Endodermal cell (in vitro differentiated cells): ENCODE measurements at regions not wholly inside any gene's neighbourhood (a gene's known extent, or its start where the extent isn't known, plus 50 kb on each side); places are given as distances from the start of the nearest gene placed in this dataset.

Source experiments
- DNase-seq: peaks from one replicate; pipeline ENCODE4 v3.0.0-alpha.2; 2017
- H3K27ac ChIP-seq: 2 replicates; pipeline ENCODE4 v1.5.1; 2013; ENCODE audit warnings: mild to moderate bottlenecking, low read depth, low read length, moderate library complexity
- H3K27me3 ChIP-seq: 2 replicates; pipeline ENCODE4 v1.6.1; 2013; ENCODE audit warnings: mild to moderate bottlenecking, low read length, moderate library complexity; ENCODE audit not compliant: insufficient read depth, control insufficient read depth, poor library complexity, severe bottlenecking
- H3K36me3 ChIP-seq: 2 replicates; pipeline ENCODE4 v1.7.0; 2013; ENCODE audit warnings: mild to moderate bottlenecking, low read length, moderate library complexity; ENCODE audit not compliant: control insufficient read depth, insufficient read depth
- H3K4me1 ChIP-seq: one replicate; pipeline ENCODE4 v1.7.0; 2013; ENCODE audit warnings: low read length; ENCODE audit not compliant: control insufficient read depth, insufficient read depth
- H3K4me3 ChIP-seq: 2 replicates; pipeline ENCODE4 v1.5.1; 2013; ENCODE audit warnings: mild to moderate bottlenecking, low read length, moderate library complexity
- H3K9ac ChIP-seq: 2 replicates; pipeline ENCODE4 v1.6.1; 2013; ENCODE audit warnings: mild to moderate bottlenecking, low read length, moderate library complexity; ENCODE audit not compliant: poor library complexity, severe bottlenecking; ENCODE audit errors: extremely low read depth
- H3K9me3 ChIP-seq: 2 replicates; pipeline ENCODE4 v1.6.1; 2013; ENCODE audit warnings: mild to moderate bottlenecking, low read length, moderate library complexity; ENCODE audit not compliant: control insufficient read depth
- H3K27ac Mint-ChIP-seq: 2 replicates; pipeline ENCODE4 v1.8.0; 2020; ENCODE audit warnings: mixed read lengths
- H3K27me3 Mint-ChIP-seq: 2 replicates; pipeline ENCODE4 v1.8.0; 2021; ENCODE audit warnings: mild to moderate bottlenecking, mixed read lengths; ENCODE audit not compliant: insufficient read depth
- H3K36me3 Mint-ChIP-seq: 2 replicates; pipeline ENCODE4 v1.8.0; 2020; ENCODE audit warnings: low read depth, mixed read lengths
- H3K4me1 Mint-ChIP-seq: 2 replicates; pipeline ENCODE4 v1.8.0; 2020; ENCODE audit warnings: mixed read lengths
- H3K4me3 Mint-ChIP-seq: 2 replicates; pipeline ENCODE4 v1.8.0; 2020; ENCODE audit warnings: mild to moderate bottlenecking, moderate library complexity, mixed read lengths
- H3K9me3 Mint-ChIP-seq: 2 replicates; pipeline ENCODE4 v1.8.0; 2020; ENCODE audit warnings: mild to moderate bottlenecking, mixed read lengths
- WGBS, 2 experiments: methylation state at CpG; one replicate each; pipeline versions ENCODE4 v1.1.5 to v1.1.7; 2013; ENCODE audit warnings: missing lambda C conversion rate in 2 of 2, mixed read lengths in 1 of 2; ENCODE audit not compliant: insufficient coverage in 1 of 2, insufficient read length in 1 of 2; 5-methylcytosine and 5-hydroxymethylcytosine counted together
- TF ChIP-seq, protein P1 (sequence below): fragments of 200-600 bp; sonication (generic); conservative IDR thresholded peaks from 2 replicates; pipeline ENCODE4 v1.5.0; 2021; ENCODE audit warnings: antibody characterized with exemption, mild to moderate bottlenecking

DNA sequence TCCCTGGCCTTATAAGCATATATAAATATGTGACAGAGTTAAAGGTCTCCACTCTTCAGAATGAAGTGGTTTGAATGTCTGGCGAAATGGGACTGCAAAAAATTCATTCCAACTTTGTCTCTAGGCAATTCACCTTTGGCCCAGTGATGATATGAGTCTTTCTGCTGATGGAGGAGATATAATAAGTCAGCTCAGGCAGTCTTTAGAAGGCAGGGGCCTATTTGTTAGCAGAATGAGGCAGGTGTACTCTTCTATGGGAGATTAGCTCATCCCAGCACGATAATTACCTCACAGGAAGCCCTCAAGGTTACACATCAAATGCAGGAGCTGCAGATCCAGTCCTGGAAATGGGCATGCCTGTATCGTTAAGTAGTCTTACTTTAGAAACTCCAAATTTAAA lies 300.5 kb downstream of the NR2F1-AS1 start:
- Histone ChIP-seq H3K4me3 (peak overlapping the region; percentile 38), H3K27ac (no peak overlapping the region), H3K36me3 (no peaks in the 10 kb centered on the region), H3K27me3 (no peaks in the 10 kb centered on the region), H3K9ac (no peak overlapping the region), H3K4me1 (peaks cover 6% of the 10 kb centered on the region), H3K9me3 (no peaks in the 10 kb centered on the region)
- peaks cover 20% of the 10 kb centered on the region for H3K4me1 Mint-ChIP-seq
- no peaks in the 10 kb centered on the region for H3K27me3 Mint-ChIP-seq
- TF ChIP-seq, protein P1, sequence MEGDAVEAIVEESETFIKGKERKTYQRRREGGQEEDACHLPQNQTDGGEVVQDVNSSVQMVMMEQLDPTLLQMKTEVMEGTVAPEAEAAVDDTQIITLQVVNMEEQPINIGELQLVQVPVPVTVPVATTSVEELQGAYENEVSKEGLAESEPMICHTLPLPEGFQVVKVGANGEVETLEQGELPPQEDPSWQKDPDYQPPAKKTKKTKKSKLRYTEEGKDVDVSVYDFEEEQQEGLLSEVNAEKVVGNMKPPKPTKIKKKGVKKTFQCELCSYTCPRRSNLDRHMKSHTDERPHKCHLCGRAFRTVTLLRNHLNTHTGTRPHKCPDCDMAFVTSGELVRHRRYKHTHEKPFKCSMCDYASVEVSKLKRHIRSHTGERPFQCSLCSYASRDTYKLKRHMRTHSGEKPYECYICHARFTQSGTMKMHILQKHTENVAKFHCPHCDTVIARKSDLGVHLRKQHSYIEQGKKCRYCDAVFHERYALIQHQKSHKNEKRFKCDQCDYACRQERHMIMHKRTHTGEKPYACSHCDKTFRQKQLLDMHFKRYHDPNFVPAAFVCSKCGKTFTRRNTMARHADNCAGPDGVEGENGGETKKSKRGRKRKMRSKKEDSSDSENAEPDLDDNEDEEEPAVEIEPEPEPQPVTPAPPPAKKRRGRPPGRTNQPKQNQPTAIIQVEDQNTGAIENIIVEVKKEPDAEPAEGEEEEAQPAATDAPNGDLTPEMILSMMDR, result no peak
- no peaks in the 10 kb centered on the region for H3K9me3 Mint-ChIP-seq
- no peak for DNase-seq
- no peaks in the 10 kb centered on the region for H3K36me3 Mint-ChIP-seq
- no peak overlapping the region for H3K4me3 Mint-ChIP-seq
- 82 to 92% methylated on average over 2 to 3 of the region's 3 CpGs for WGBS, 2 experiments
- no peak overlapping the region for H3K27ac Mint-ChIP-seq

DNA sequence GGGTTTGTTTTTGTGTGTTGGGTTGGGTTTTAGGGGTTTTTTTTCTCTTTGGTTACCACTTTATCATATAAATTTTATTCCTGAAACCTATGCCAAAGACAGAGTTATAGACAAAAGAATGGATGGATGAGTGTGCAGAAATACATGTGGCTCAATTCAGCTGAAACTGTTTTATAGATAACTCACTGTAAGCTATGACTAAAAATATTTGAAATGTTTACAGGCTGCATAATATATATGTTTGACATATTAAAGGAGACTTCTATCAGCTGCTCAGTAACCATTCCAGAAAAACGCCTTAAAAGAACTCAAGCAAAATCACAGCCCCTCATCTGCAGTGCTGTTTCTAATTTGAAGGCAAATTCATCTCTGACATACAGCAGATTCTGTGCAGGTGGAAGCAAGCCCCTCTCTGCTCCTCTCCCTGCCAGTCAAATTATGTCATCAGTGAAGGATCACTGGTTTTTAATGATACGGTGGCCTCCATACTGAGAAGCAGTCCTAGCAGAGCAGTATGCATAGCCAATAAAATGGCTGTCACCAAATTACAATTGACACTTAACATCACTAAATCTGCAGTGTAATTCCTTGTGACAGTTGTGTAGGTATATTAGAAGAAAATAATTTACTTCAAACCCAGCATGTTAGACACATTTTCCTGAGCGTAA lies 301.6 kb downstream of the NR2F1-AS1 start:
- no peak overlapping the region for H3K27ac Mint-ChIP-seq
- H3K4me1 Mint-ChIP-seq, result peaks cover 20% of the 10 kb centered on the region

DNA sequence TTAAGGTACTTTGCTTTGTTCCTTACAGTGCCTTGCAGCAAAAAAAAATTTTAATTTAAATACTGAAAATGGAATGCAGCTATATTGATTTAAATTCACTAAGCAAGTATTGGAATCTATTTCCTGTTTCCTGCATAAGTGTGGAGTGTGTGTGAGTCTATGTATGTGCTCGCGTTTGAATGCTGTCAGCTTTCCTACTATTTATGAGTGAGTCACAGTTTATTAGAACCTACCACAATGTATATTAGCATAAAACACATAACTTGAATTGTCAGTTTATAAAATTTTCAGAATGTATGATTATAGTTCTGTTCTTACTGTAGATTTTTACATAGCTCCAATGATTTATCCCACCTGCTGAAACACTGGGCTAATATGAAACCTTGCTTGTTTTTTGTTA lies 302.1 kb downstream of the NR2F1-AS1 start:
- TF ChIP-seq, protein P1, result no peak
- Mint-ChIP-seq H3K4me3 (no peak overlapping the region), H3K27me3 (no peaks in the 10 kb centered on the region), H3K27ac (no peak overlapping the region), H3K36me3 (no peaks in the 10 kb centered on the region), H3K4me1 (peaks cover 20% of the 10 kb centered on the region), H3K9me3 (no peaks in the 10 kb centered on the region)
- no peak for DNase-seq
- H3K27ac ChIP-seq, result no peak overlapping the region
- H3K4me1 ChIP-seq, result peaks cover 6% of the 10 kb centered on the region
- no peak overlapping the region for H3K4me3 ChIP-seq
- no peaks in the 10 kb centered on the region for H3K9me3 ChIP-seq
- 86% methylated on average over 2 of the region's 2 CpGs; no CpG with 5 or more reads in 1 of the 2 experiments for WGBS, 2 experiments
- no peak overlapping the region for H3K9ac ChIP-seq
- no peaks in the 10 kb centered on the region for H3K27me3 ChIP-seq
- no peaks in the 10 kb centered on the region for H3K36me3 ChIP-seq

More for the DNA sequence above, 301.6 kb downstream of the NR2F1-AS1 start:
- Histone ChIP-seq H3K27ac (peak overlapping the region; percentile 33), H3K4me1 (peaks cover 6% of the 10 kb centered on the region), H3K36me3 (no peaks in the 10 kb centered on the region), H3K4me3 (no peak overlapping the region), H3K9me3 (no peaks in the 10 kb centered on the region), H3K9ac (no peak overlapping the region), H3K27me3 (no peaks in the 10 kb centered on the region)
- Mint-ChIP-seq H3K4me3 (no peak overlapping the region), H3K9me3 (no peaks in the 10 kb centered on the region), H3K36me3 (no peaks in the 10 kb centered on the region), H3K27me3 (no peaks in the 10 kb centered on the region)
- DNase-seq, result no peak
- WGBS, 2 experiments, result 88 to 97% methylated on average over 1 to 3 of the region's 3 CpGs
- TF ChIP-seq, protein P1, result no peak
